Frontal cortex (tissue), 3 donors: ENCODE measurements at regions not wholly inside any gene's neighbourhood (a gene's known extent, or its start where the extent isn't known, plus 50 kb on each side); places are given as distances from the start of the nearest gene placed in this dataset.

Experiments used
- DNase-seq, 2 donors: peaks; one replicate each; pipeline ENCODE4 v3.0.0; 2012; ENCODE audit warnings: low spot score in 2 of 2
- FAIRE-seq: peaks from 2 replicates; lab custom pipeline; 2012; peaks lifted over from hg19 to GRCh38; lab: Jason Lieb, UNC
- donor health status: control.
- donor health status: control.
- donor health status: control.

- FAIRE-seq (no peak), DNase-seq (no peak)
These were observed 145.9 kb downstream of the PCSK1 start for GRCh38 chr5:96287136-96287535.

GRCh38 chr5:96285823-96286222 lies 147.2 kb downstream of the PCSK1 start:
- DNase-seq, result no peak
- FAIRE-seq, result no peak

- FAIRE-seq, result no peak
- no peak for DNase-seq
These were observed 148.2 kb downstream of the PCSK1 start for GRCh38 chr5:96284727-96285389.

- no peak for DNase-seq
- FAIRE-seq, result no peak
These were observed 149.5 kb downstream of the PCSK1 start for GRCh38 chr5:96283589-96283988.

GRCh38 chr5:96282020-96282419 lies 151.0 kb downstream of the PCSK1 start:
- no peak for DNase-seq
- no peak for FAIRE-seq

DNA sequence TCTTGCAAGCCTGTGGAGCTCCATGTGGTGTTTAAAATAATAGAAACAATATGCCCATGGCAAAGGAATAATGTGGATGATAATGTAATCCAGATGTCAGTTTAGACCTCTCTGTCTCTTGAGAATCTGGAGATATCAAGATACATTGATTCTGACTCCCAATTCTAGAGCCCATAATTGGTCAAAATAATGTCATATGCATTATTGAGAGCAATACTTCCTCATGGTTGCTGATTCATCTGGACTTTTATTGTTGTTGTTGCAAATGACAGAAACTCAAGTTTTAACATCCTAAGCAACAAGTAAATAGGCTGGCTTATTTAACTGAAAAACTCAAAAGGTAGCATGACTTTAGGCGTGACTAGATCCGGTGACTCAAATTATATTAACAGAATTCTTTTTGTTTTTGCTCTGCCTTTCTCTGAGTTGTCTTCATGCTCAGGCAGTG lies 152.1 kb downstream of the PCSK1 start:
- FAIRE-seq (no peak), DNase-seq (no peak)

GRCh38 chr5:96279801-96280542 lies 153.1 kb downstream of the PCSK1 start:
- no peak for FAIRE-seq

DNA sequence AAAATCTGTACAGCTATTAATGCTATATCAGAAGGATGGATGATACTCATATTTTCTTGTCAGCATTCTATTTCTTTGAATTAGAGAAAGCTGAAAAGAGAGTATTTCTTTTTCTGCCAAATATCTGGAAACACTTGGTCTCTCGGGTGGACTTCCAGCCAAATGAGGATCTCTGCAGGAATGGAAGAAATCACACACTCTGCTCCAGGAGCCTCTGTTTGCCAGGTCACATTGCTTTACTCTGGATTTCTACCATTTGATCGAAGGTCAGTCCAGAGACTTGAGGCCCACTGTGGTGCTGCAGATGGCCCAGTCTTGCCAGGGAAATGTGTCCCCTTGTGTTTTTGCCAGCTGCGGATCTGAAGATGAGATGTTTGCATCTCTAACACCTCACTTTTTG lies 154.1 kb downstream of the PCSK1 start:
- DNase-seq (no peak), FAIRE-seq (no peak)

More at GRCh38 chr5:96279801-96280542, 153.1 kb downstream of the PCSK1 start:
- no peak for DNase-seq

- FAIRE-seq (no peak), DNase-seq (no peak)
These were observed 158.0 kb downstream of the PCSK1 start for GRCh38 chr5:96275051-96275450.

DNA sequence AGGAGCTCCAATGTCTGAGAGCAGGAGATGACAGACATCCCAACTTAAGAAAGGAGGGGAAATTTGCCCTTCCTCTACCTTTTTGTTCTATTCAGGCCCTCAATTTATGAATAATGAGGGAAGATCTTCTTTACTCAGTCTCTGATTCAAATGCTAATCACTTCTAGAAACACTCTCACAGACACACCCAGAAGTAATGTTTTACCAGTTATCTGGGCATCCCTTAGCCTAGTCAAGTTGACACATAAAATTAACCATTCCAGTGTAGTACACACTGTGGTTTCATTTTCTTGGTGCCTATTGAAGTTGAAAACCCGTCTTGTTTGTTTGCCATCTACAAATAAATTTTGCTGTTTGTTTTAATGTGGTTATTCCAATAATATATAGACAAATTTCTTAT lies 167.6 kb downstream of the PCSK1 start:
- FAIRE-seq (no peak), DNase-seq (no peak)

- DNase-seq (no peak), FAIRE-seq (no peak)
These were observed 169.0 kb downstream of the PCSK1 start for GRCh38 chr5:96264047-96264446.

DNA sequence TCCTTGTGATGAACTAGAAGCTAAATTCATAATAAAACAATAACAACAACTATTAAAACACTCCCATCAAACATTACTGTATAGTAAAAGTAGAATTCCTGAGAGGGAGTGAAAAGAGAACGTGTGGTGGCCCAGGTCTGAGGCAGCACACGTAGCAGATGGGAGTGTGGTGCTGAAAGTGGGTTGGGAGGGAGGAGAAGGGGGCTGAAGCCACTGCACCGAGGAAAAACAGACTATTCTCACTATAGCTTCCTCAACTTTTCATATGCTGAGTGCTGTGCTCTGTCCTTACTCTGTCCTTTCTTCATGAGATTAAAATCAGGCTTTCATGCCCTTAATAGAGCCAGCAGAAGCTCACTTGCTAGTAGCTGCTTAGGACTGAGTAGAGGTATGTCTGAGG lies 170.9 kb downstream of the PCSK1 start:
- no peak for FAIRE-seq
- no peak for DNase-seq

DNA sequence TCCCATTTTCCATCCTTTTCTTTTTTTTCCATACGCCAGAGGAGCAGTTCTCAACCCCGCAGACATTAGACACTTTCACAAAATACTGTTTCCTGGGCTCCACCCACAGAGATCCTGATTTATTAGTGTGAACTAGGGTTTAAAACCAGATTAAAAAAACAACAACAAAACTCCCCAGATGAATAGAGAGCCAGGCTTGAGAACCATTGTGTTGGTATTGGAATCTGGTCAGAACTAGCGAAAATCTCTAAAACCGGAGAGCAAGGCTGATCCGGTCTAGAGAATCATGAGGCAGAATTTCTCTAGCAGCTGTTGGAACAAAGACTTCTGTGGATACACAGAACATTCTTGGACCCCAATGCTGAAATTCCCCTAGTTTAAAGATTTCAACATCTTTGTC lies 173.0 kb downstream of the PCSK1 start:
- no peak for FAIRE-seq

DNA sequence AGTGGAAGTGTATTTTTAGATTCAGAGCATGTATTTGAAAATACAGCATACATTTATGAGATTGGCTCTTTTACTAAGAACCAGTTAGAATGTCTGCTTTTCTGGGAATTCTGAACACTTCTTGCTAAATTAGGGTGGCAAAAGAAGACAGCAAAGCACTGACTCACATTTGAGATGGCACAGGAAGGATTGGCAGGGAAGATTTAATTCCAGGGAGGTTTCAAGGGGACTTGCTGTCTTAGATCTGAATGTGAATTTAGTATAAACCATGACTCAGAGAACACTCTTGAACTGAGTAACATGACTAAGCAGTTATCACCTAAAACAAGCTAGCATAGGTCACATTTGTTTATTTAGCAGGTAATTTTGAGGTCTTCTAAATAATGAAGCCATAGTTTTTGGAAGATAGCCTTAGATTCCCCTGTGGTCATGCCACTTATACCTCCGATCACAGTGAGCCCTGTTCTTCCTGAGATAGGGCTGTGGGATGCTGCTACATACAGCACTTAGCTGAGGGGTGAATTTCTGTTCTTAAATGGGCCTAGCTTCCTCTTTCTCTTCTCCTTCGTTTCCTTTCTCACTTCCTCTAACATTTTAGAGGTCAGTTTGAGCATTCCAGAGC lies 173.8 kb downstream of the PCSK1 start:
- DNase-seq, result no peak
- no peak for FAIRE-seq

More for the DNA sequence above, 173.0 kb downstream of the PCSK1 start:
- no peak for DNase-seq

GRCh38 chr5:96258692-96259091 lies 174.4 kb downstream of the PCSK1 start:
- FAIRE-seq (no peak), DNase-seq (no peak)

DNA sequence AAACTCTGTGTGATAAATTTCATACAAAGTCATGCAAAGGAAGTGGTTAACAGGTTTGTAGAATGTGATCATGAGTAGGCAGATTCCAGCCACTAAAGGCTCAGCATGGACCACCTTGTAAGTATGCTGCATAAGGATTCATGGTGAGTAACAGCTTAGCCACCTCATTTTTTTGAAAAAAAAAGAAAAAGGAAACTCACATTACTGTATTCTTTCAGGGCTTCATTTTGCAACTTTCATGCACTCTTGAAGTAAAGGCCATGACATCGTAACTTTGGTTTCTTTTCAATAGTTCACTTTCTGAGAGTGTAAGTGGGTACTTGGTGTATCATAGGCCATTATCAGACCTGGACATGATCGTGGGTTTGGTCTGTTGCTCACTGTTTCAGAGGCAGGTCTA lies 175.1 kb downstream of the PCSK1 start:
- DNase-seq (no peak), FAIRE-seq (no peak)

GRCh38 chr5:96256795-96257470 lies 176.1 kb downstream of the PCSK1 start:
- DNase-seq, result no peak

GRCh38 chr5:96254980-96255691 lies 177.9 kb downstream of the PCSK1 start:
- no peak for FAIRE-seq
- DNase-seq, result no peak

More at GRCh38 chr5:96256795-96257470, 176.1 kb downstream of the PCSK1 start:
- FAIRE-seq, result no peak

DNA sequence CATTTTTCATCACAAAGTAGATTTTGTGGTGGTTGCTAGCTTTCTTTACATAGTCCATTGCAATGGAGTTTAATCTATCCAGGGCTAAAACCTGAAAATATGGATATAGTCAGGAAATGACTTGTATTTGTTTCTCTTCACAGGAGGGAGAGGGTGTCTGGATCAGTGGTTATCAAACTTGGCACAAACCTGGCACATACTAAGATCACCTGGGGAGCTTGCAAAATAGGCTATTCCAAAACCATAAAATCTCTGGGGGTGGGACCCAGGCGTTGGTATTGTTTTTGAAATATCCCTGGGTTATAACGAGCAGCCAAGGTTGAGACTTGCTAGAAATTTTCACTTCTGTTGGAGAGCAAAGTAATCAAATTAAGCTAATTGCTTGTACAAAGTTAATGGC lies 179.9 kb downstream of the PCSK1 start:
- FAIRE-seq, result no peak
- DNase-seq, result no peak

DNA sequence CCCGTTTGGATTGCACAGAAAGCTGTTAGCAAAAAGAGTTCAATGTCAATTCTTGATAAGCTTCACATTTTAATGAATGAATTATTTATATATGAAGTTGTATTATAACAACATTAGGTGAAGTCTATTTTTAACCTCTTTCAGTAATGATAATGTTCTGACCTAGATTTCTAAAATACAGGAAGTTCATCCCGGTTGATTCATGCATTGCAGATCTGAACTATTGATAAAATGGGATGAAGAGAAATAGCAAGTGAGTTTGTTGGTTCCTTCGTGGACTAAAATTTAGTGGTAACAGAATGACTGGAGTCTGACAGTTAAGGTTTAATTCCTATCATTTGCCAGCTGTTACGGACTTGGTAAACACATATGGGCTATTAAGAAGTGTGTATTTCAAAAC lies 180.5 kb downstream of the PCSK1 start:
- FAIRE-seq (no peak), DNase-seq (no peak)
